ENCODE measurements at regions not wholly inside any gene's neighbourhood (a gene's known extent, or its start where the extent isn't known, plus 50 kb on each side); places are given as distances from the start of the nearest gene placed in this dataset.

DNA sequence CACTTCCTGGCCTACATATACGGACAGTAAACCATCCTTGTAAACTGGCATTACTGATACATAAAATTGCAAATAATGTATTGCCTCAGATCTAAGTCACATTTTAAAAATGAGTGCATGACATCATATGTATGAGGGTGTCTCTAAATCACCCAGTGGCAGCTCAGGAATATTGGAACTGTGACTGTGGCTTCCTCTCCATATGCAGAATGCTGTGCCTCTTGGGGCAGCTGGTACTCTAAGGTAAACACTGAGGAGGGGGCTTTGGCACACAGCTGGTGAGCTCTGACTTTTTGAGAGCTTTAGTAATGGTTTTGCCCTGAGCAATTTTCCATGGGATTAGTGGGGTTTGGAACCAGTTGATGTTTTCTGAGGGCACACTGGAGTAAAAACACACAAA is 263.7 kb downstream of the BMP4 start:
- TF ChIP-seq POLR2AphosphoS5 (IDR thresholded peaks at IDR 0.05; ENCODE audit: low read depth, low read length) (no peak), POLR2A (IDR thresholded peaks at IDR 0.05; ENCODE audit: low read depth, low read length) (no peak), TAF1 (IDR thresholded peaks at IDR 0.05; ENCODE audit: low read depth, low read length) (no peak), POU2F2 (IDR thresholded peaks at IDR 0.05; ENCODE audit: low read depth, low read length) (no peak)
